MM.1S (cell line): ENCODE measurements at regions not wholly inside any gene's neighbourhood (a gene's known extent, or its start where the extent isn't known, plus 50 kb on each side); places are given as distances from the start of the nearest gene placed in this dataset.

Source experiments
- DNase-seq: peaks from one replicate; pipeline ENCODE4 v3.0.0-alpha.2; 2015
- H2AFZ ChIP-seq: fragments of 300-600 bp; sonication (generic); 2 replicates; pipeline ENCODE4 v1.6.0; 2016; ENCODE audit warnings: antibody characterized with exemption, low read length
- H3F3A ChIP-seq: fragments of 300-600 bp; sonication (generic); 2 replicates; pipeline ENCODE4 v1.6.1; 2016; ENCODE audit warnings: mild to moderate bottlenecking, antibody characterized with exemption, low read length, moderate library complexity, mixed read lengths; ENCODE audit not compliant: insufficient read depth
- H3K27ac ChIP-seq: fragments of 300-600 bp; sonication (generic); 2 replicates; pipeline ENCODE4 v1.5.1; 2016; ENCODE audit warnings: mild to moderate bottlenecking, low read length
- H3K27me3 ChIP-seq: fragments of 300-600 bp; sonication (generic); replicated peaks from 2 replicates; pipeline ENCODE4 v1.6.0; 2016; ENCODE audit warnings: low read length; ENCODE audit not compliant: insufficient read depth
- H3K36me3 ChIP-seq: fragments of 300-600 bp; sonication (generic); replicated peaks from 2 replicates; pipeline ENCODE4 v1.6.1; 2016; ENCODE audit warnings: mild to moderate bottlenecking, low read length, mixed read lengths; ENCODE audit not compliant: insufficient read depth
- H3K4me1 ChIP-seq: fragments of 300-600 bp; sonication (generic); 2 replicates; pipeline ENCODE4 v1.6.1; 2016; ENCODE audit warnings: low read length, mixed read lengths
- H3K4me2 ChIP-seq: fragments of 300-600 bp; sonication (generic); 2 replicates; pipeline ENCODE4 v1.6.0; 2016; ENCODE audit warnings: low read depth, low read length
- H3K4me3 ChIP-seq: fragments of 300-600 bp; sonication (generic); 2 replicates; pipeline ENCODE4 v1.5.1; 2016; ENCODE audit warnings: low read length, mixed read lengths
- H3K79me2 ChIP-seq: fragments of 300-600 bp; sonication (generic); 2 replicates; pipeline ENCODE4 v1.6.1; 2016; ENCODE audit warnings: mixed run types, low read length, mixed read lengths
- H3K9ac ChIP-seq: fragments of 300-600 bp; sonication (generic); 2 replicates; pipeline ENCODE4 v1.6.1; 2016; ENCODE audit warnings: low read length, mixed read lengths
- H3K9me2 ChIP-seq: fragments of 300-600 bp; sonication (generic); replicated peaks from 2 replicates; pipeline ENCODE4 v1.6.1; 2016; ENCODE audit warnings: mild to moderate bottlenecking, low read length, mixed read lengths; ENCODE audit not compliant: insufficient read depth
- H3K9me3 ChIP-seq: fragments of 300-600 bp; sonication (generic); replicated peaks from 2 replicates; pipeline ENCODE4 v1.6.1; 2016; ENCODE audit warnings: mild to moderate bottlenecking, low read length, mixed read lengths; ENCODE audit not compliant: insufficient read depth
- H4K20me1 ChIP-seq: fragments of 300-600 bp; sonication (generic); 2 replicates; pipeline ENCODE4 v1.6.1; 2016; ENCODE audit warnings: mild to moderate bottlenecking, low read length, moderate library complexity, mixed read lengths; ENCODE audit not compliant: insufficient read depth
- CTCF ChIP-seq: fragments of 300-600 bp; sonication (generic); IDR thresholded peaks from 2 replicates; pipeline ENCODE4 v1.5.1; 2016; ENCODE audit warnings: antibody characterized with exemption, low read length, mixed read lengths
- EZH2 ChIP-seq: fragments of 300-600 bp; sonication (generic); optimal IDR thresholded peaks from 2 replicates; pipeline ENCODE3; 2017; ENCODE audit warnings: low read depth, mild to moderate bottlenecking, antibody characterized with exemption, low read length, mixed read lengths
- EZH2phosphoT487 ChIP-seq: fragments of 300-600 bp; sonication (generic); IDR thresholded peaks from 2 replicates; pipeline ENCODE4 v1.6.1; 2018; ENCODE audit warnings: antibody characterized with exemption, low read length

DNA sequence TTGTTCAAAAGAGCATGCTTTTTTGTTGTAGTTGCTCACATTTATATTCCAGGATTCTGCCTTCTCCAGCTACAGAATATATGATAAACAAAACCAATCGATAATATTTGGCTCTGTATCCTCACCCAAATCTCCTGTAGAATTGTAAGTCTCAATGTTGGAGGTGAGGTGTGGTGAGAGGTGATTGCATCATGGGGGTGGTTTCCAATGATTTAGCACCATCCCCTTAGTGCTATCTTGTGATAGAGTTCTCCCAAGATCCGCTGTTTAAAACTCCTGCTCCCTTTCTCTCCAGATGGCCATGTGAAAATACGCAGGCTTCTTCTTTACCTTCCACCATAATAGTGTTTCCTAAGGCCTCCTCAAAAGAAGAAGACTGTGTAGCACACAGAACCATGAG, 98.7 kb upstream of the SCN7A start:
- TF ChIP-seq EZH2phosphoT487 (no peak), EZH2 (no peak), CTCF (no peak)
- no peak for DNase-seq
- Histone ChIP-seq H3K9me3 (no peaks in the 10 kb centered on the region), H3K9me2 (no peaks in the 10 kb centered on the region), H3K4me1 (no peaks in the 10 kb centered on the region), H3K27ac (no peak overlapping the region), H4K20me1 (no peaks in the 10 kb centered on the region), H3K27me3 (no peaks in the 10 kb centered on the region), H3K9ac (no peak overlapping the region), H3K79me2 (no peaks in the 10 kb centered on the region), H3K4me3 (no peak overlapping the region), H2AFZ (no peak overlapping the region), H3F3A (no peaks in the 10 kb centered on the region), H3K36me3 (no peaks in the 10 kb centered on the region), H3K4me2 (no peak overlapping the region)

- no peak overlapping the region for H3K4me3 ChIP-seq
- no peak overlapping the region for H3K27ac ChIP-seq
- no peak overlapping the region for H2AFZ ChIP-seq
- H3K27me3 ChIP-seq, result no peaks in the 10 kb centered on the region
- no peak overlapping the region for H3K9ac ChIP-seq
- no peaks in the 10 kb centered on the region for H3K36me3 ChIP-seq
- H3K4me2 ChIP-seq, result no peak overlapping the region
- H3F3A ChIP-seq, result no peaks in the 10 kb centered on the region
- H3K9me2 ChIP-seq, result no peaks in the 10 kb centered on the region
- no peaks in the 10 kb centered on the region for H4K20me1 ChIP-seq
- no peak for DNase-seq
- H3K9me3 ChIP-seq, result no peaks in the 10 kb centered on the region
- H3K4me1 ChIP-seq, result no peaks in the 10 kb centered on the region
- no peaks in the 10 kb centered on the region for H3K79me2 ChIP-seq
- TF ChIP-seq EZH2 (no peak), EZH2phosphoT487 (no peak), CTCF (no peak)
These were observed 97.2 kb upstream of the SCN7A start for GRCh38 chr2:166591226-166591625.

DNA sequence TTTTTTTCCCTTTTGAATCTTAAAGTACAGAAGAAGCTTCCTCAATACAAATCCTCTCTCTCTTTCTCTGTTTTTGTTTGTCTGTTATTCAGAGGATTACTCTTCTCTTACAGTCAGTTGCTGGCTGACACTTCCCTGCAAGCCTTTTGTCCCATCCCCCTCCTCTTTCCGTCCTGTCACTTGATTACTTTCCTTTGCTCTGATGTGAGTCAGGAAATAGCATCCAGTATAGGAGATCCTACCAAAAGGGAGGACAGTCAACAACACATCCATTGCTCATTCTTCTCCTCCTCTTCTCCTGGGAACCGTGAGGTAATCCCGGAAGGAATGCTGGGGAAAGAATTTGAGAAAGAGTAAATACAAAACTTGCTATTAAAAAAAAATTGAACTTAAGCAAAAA, 79.3 kb upstream of the SCN7A start:
- H3K4me2 ChIP-seq, result no peak overlapping the region
- H3K9me2 ChIP-seq, result no peaks in the 10 kb centered on the region
- no peak for DNase-seq
- H3K27ac ChIP-seq, result no peak overlapping the region
- no peaks in the 10 kb centered on the region for H3K27me3 ChIP-seq
- H3K36me3 ChIP-seq, result no peaks in the 10 kb centered on the region
- TF ChIP-seq EZH2, result no peak
- no peak for TF ChIP-seq EZH2phosphoT487
- TF ChIP-seq CTCF, result no peak
- no peak overlapping the region for H3K9ac ChIP-seq
- no peaks in the 10 kb centered on the region for H3K79me2 ChIP-seq
- no peaks in the 10 kb centered on the region for H4K20me1 ChIP-seq
- no peak overlapping the region for H3K4me3 ChIP-seq
- H3K9me3 ChIP-seq, result no peaks in the 10 kb centered on the region
- no peaks in the 10 kb centered on the region for H3F3A ChIP-seq
- no peaks in the 10 kb centered on the region for H3K4me1 ChIP-seq
- H2AFZ ChIP-seq, result no peak overlapping the region

DNA sequence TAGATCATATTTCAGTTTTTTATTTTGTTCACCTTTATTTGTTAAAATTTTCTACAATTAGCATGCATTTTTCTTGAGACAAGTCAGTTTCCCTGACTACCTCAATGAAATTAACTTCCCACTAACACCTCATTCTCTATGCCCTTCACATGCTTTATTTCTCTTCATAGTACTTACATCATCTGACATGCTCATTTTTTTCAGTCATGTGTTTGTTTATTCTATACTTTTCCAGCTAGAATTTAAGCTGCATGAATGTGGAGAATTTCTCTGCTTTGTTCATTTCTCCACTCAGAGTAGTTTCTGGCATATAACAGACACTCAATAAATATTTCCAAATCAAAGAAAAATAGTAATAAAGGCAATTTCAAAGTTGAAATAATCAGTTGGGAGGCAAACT, 78.9 kb upstream of the SCN7A start:
- no peak overlapping the region for H3K27ac ChIP-seq
- H3K4me1 ChIP-seq, result no peaks in the 10 kb centered on the region
- no peaks in the 10 kb centered on the region for H3K79me2 ChIP-seq
- no peak overlapping the region for H3K4me3 ChIP-seq
- H2AFZ ChIP-seq, result no peak overlapping the region
- no peak overlapping the region for H3K4me2 ChIP-seq
- no peak for TF ChIP-seq EZH2
- no peak for TF ChIP-seq CTCF
- no peak for TF ChIP-seq EZH2phosphoT487
- H3K9ac ChIP-seq, result no peak overlapping the region
- DNase-seq, result no peak
- no peaks in the 10 kb centered on the region for H3K36me3 ChIP-seq
- H3K27me3 ChIP-seq, result no peaks in the 10 kb centered on the region
- no peaks in the 10 kb centered on the region for H3F3A ChIP-seq
- H3K9me3 ChIP-seq, result no peaks in the 10 kb centered on the region
- no peaks in the 10 kb centered on the region for H4K20me1 ChIP-seq
- H3K9me2 ChIP-seq, result no peaks in the 10 kb centered on the region
